Astrocyte of the spinal cord (primary cell): ENCODE measurements at regions not wholly inside any gene's neighbourhood (a gene's known extent, or its start where the extent isn't known, plus 50 kb on each side); places are given as distances from the start of the nearest gene placed in this dataset.

Experiments used
- DNase-seq: peaks from one replicate; pipeline ENCODE4 v3.0.0; 2011; ENCODE audit warnings: low read depth, low spot score
- H3K4me3 ChIP-seq: 2 replicates; pipeline ENCODE4 v1.5.1; 2011; ENCODE audit warnings: low read depth, mild to moderate bottlenecking, low read length, moderate library complexity
- in situ Hi-C: cut with HindIII; loops from 2 replicates; pipeline ENCODE4 v1.10.0; 2017; ENCODE audit warnings: low sequenced_read_pairs
- TF ChIP-seq, protein P1 (sequence below): IDR thresholded peaks from 2 replicates; pipeline ENCODE4 v1.5.1; 2012; ENCODE audit warnings: low read depth, mild to moderate bottlenecking, low read length, inconsistent platforms

DNA sequence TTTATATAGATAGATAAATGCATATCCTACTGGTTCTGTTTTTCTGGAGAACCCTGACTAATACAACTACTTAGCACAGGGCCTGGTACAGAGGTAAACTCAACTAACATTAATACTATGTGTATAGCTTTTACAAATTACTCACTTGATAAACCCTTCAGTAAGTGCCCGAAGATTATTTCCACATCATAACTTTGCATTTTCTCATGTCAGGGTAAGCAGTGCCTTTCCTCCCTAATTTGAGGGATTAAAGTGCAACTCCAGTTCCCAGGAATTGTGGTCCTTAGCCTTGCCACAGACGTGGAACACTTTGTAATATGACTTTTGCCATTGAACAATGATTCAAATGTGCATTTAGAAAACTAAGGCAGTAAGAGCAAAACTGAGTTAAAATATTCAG lies 147.5 kb upstream of the SMLR1 start:
- no peak for DNase-seq
- TF ChIP-seq, protein P1, sequence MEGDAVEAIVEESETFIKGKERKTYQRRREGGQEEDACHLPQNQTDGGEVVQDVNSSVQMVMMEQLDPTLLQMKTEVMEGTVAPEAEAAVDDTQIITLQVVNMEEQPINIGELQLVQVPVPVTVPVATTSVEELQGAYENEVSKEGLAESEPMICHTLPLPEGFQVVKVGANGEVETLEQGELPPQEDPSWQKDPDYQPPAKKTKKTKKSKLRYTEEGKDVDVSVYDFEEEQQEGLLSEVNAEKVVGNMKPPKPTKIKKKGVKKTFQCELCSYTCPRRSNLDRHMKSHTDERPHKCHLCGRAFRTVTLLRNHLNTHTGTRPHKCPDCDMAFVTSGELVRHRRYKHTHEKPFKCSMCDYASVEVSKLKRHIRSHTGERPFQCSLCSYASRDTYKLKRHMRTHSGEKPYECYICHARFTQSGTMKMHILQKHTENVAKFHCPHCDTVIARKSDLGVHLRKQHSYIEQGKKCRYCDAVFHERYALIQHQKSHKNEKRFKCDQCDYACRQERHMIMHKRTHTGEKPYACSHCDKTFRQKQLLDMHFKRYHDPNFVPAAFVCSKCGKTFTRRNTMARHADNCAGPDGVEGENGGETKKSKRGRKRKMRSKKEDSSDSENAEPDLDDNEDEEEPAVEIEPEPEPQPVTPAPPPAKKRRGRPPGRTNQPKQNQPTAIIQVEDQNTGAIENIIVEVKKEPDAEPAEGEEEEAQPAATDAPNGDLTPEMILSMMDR, result no peak
- no peak overlapping the region for H3K4me3 ChIP-seq
- in situ Hi-C loops, result no loop called here

DNA sequence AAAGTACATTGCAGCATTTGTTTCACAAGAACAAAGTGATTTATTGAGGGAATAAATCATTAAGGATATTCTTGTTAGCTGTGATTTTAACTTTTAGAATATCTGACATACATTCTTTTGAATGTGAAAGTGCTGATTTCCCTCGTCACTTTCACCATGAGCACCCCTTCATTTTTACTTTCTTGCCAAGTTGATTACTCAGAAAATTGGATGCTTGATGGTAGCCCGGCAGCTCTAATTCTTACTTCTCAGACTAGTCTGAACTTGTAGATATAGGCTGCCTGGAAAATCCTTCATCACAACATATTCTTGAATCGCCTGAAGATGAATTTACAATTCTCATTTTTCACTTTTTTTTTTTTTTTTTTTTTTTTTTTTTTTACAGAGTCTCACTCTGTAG lies 147.1 kb upstream of the SMLR1 start:
- DNase-seq, result peak; percentile 26
- H3K4me3 ChIP-seq, result no peak overlapping the region
- TF ChIP-seq, protein P1, result no peak
- in situ Hi-C loops, result no loop called here

DNA sequence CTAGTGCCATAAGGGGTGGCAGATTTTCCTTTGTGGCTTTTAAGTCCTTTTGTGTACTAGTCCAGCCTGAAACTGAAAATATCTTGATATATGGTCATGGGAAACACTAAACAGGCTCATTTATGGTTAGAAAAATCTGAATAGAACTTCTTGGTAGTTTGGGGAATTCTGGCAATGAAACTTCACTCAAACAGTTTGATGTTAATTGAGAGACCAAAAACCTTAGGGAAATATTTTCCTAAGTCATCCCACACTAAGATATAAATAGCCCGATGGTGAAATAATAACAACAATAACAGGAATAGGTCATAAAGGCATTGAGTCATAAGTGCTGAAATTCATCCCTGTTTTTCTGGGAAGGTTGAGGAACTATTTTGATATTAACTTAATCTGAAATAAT lies 146.2 kb upstream of the SMLR1 start:
- DNase-seq, result peak; percentile 68
- in situ Hi-C loops, result no loop called here

DNA sequence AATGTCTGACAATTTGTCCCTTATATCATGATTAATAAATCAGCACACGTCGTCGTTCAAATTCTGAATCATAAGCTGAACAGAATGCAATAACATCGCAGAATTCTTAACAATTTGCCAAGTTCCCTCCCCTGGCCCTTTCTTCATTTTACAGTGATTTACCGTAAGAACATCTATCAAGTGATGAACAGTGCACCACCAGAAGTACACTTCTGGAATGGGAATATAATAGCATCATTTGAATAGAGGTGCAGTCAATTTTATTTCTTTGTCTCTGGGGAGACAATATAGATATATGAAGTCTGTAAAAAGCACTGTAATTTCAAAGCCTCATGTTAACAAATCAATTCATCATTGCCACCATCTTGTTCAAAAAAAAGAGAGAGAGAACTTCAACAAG lies 145.1 kb upstream of the SMLR1 start:
- TF ChIP-seq, protein P1, result no peak
- in situ Hi-C loops, result no loop called here
- H3K4me3 ChIP-seq, result no peak overlapping the region
- no peak for DNase-seq

More for the DNA sequence above, 146.2 kb upstream of the SMLR1 start:
- H3K4me3 ChIP-seq, result no peak overlapping the region
- TF ChIP-seq, protein P1, result no peak

DNA sequence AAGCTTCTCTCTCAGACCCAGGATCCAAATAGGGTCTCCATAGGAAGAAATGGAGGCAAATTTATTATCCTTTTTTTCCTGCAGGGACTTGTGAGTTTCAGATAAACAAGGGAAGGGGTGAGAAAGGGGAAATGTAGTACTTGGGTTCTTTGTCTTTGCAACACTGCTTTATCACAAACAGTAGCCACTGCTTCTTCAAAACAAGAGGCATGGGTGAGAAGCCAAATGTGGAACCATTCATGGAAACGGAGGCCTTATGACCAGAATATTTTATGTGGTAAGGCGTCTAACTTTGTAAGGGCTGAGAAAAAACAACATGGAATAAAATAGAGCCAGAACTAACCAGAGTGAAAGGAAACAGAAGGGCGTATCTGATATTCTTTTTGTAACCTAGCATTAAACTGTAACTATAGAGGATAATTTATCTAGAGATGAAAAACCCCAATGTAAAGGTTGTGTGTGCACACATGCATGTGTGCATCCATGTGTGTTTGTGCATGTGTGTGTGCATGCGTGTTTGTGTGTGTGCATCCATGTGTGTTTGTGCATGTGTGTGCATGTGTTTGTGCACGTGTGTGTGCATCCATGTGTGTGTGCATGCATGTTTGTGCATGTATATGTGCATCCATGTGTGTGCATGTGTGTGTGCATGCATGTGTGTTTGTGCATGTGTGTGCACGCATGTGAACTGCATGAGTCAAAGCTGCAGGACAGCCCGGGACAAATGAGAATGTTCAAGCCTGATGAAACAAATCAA lies 143.3 kb upstream of the SMLR1 start:
- no peak overlapping the region for H3K4me3 ChIP-seq
- in situ Hi-C loops, result no loop called here
- DNase-seq, result no peak
- TF ChIP-seq, protein P1, result no peak

DNA sequence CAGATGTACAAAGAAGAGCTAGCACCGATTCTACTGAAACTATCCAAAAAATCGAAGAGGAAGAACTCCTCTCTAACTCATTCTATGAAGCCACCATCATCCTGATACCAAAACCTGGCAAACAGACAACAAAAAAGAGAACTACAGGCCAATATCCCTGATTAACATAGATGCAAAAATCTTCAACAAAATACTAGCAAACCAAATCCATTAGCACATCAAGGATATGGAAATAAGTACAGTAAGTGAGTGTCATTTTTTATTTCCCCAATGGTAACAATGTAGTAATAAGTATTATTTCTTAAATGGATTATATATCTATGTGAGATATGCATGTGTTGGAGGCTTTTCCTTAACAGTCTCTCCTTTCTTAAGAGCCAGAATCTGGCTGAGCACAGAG lies 134.5 kb upstream of the SMLR1 start:
- no peak overlapping the region for H3K4me3 ChIP-seq
- no peak for DNase-seq
- TF ChIP-seq, protein P1, result no peak
- in situ Hi-C loops, result no loop called here
